ENCODE measurements at regions not wholly inside any gene's neighbourhood (a gene's known extent, or its start where the extent isn't known, plus 50 kb on each side); places are given as distances from the start of the nearest gene placed in this dataset.

DNA sequence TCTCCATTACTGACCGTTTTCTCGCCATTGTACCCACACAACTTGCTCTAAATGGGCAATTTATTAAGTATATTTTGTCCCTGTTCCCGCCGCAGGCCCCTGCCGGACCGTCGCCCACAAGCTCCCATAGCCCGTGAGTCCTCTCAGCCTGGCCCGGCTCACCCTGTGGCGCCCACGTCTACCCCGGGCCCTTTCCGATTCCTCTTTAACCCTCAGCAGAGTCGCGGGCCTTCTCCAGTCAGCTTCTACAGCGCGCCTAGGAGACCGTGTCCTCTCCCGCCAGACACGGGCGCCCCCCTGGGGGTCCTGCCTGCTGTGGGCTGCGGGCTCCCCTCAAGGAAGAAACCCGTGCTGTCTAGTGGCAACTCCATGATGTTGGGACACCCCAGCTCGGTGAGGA lies 57.8 kb upstream of the SPATA31E1 start:
- no peak for TF ChIP-seq CTCF (IDR thresholded peaks at IDR 0.05; ENCODE audit: unreplicated experiment)
- DNase-seq (ENCODE audit: unreplicated experiment): no peak
- Mint-ChIP-seq H3K36me3 (ENCODE audit: insufficient read depth, unreplicated experiment) (no peaks in the 10 kb centered on the region), H3K27ac (ENCODE audit: low read depth, unreplicated experiment) (no peak overlapping the region), H3K9me3 (ENCODE audit: unreplicated experiment) (no peaks in the 10 kb centered on the region), H3K4me1 (ENCODE audit: insufficient read depth, unreplicated experiment) (no peaks in the 10 kb centered on the region), H3K27me3 (ENCODE audit: insufficient read depth, unreplicated experiment) (no peaks in the 10 kb centered on the region), H3K4me3 (ENCODE audit: unreplicated experiment) (no peak overlapping the region)
- POLR2A ChIA-PET: no interaction called here
- CTCF ChIA-PET: no interaction called here
- intact Hi-C loops (cut with micrococcal nuclease): no loop called here
- BruUV-seq (replicated peaks): no TSS peak

- Mint-ChIP-seq H3K36me3 (ENCODE audit: insufficient read depth, unreplicated experiment) (no peaks in the 10 kb centered on the region), H3K4me3 (ENCODE audit: unreplicated experiment) (no peak overlapping the region), H3K9me3 (ENCODE audit: unreplicated experiment) (no peaks in the 10 kb centered on the region), H3K27me3 (ENCODE audit: insufficient read depth, unreplicated experiment) (no peaks in the 10 kb centered on the region), H3K4me1 (ENCODE audit: insufficient read depth, unreplicated experiment) (no peaks in the 10 kb centered on the region), H3K27ac (ENCODE audit: low read depth, unreplicated experiment) (no peak overlapping the region)
- no TSS peak for BruUV-seq (replicated peaks)
- DNase-seq (ENCODE audit: unreplicated experiment): no peak
- TF ChIP-seq CTCF (IDR thresholded peaks at IDR 0.05; ENCODE audit: unreplicated experiment): no peak
- ChIA-PET CTCF (interaction anchor here (0.6 to 1.3 kb wide), 3 partner anchors 11 to 86 kb away, joined by 3 to 4 read pairs (median 4); no protein-coding TSS in a partner anchor), POLR2A (interaction anchor here (0.7 kb wide), 2 partner anchors 362 to 419 kb away, joined by 3 to 5 read pairs; no protein-coding TSS in a partner anchor)
- intact Hi-C loops (cut with micrococcal nuclease): no loop called here
These were observed 56.3 kb upstream of the SPATA31E1 start for GRCh38 chr9:87826331-87826730.

DNA sequence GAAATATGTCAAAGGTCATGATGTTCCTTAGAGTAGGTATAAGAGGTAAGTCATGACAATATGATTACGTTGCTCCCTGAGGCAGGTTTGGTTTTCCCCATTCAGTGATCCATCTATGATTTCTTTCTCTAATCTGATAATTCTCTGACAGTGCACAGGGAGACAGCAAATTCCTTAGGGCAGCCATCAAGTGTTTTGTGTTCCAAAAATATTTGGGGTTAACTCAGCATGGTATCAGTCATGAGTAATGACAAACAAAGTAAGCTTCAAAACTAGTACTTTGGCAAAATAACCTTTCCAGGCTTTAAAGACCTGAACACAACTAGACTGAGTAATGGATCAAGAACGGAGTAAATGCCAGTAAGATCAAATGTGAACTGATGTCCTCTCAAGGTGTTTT lies 55.3 kb upstream of the SPATA31E1 start:
- Mint-ChIP-seq H3K27ac (ENCODE audit: low read depth, unreplicated experiment) (no peak overlapping the region), H3K4me3 (ENCODE audit: unreplicated experiment) (no peak overlapping the region), H3K4me1 (ENCODE audit: insufficient read depth, unreplicated experiment) (no peaks in the 10 kb centered on the region), H3K36me3 (ENCODE audit: insufficient read depth, unreplicated experiment) (no peaks in the 10 kb centered on the region), H3K27me3 (ENCODE audit: insufficient read depth, unreplicated experiment) (no peaks in the 10 kb centered on the region), H3K9me3 (ENCODE audit: unreplicated experiment) (no peaks in the 10 kb centered on the region)
- ChIA-PET POLR2A (interaction anchor here (0.7 kb wide), 1 partner anchor 363 kb away, joined by 3 read pairs; no protein-coding TSS in a partner anchor), CTCF (no interaction called here)
- no peak for DNase-seq (ENCODE audit: unreplicated experiment)
- intact Hi-C loops (cut with micrococcal nuclease): no loop called here
- no TSS peak for BruUV-seq (replicated peaks)
- TF ChIP-seq CTCF (IDR thresholded peaks at IDR 0.05; ENCODE audit: unreplicated experiment): no peak

DNA sequence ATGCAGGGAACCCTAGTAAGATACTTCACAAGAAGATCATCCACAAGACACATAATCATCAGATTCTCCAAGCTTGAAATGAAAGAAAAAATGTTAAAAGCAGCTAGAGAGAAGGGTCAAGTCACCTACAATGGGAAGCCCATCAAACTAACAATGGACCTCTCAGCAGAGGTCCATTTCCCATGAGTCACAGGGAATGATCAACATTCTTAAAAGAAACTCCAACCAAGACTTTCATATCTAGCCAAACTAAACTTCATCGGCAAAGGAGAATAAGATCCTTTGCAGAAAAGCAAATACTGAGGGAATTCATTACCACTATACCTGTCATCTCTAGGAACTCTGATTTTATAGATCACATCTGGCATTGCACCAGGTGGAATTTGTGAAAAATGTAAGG lies 52.9 kb upstream of the SPATA31E1 start:
- no TSS peak for BruUV-seq (replicated peaks)
- H3K27me3 Mint-ChIP-seq (ENCODE audit: insufficient read depth, unreplicated experiment): no peaks in the 10 kb centered on the region
- DNase-seq (ENCODE audit: unreplicated experiment): no peak
- no peak overlapping the region for H3K4me3 Mint-ChIP-seq (ENCODE audit: unreplicated experiment)
- intact Hi-C loops (cut with micrococcal nuclease): no loop called here
- no peaks in the 10 kb centered on the region for H3K9me3 Mint-ChIP-seq (ENCODE audit: unreplicated experiment)
- ChIA-PET POLR2A (no interaction called here), CTCF (interaction anchor here (1.2 kb wide), 1 partner anchor 145 kb away, joined by 3 read pairs; no protein-coding TSS in a partner anchor)
- no peaks in the 10 kb centered on the region for H3K36me3 Mint-ChIP-seq (ENCODE audit: insufficient read depth, unreplicated experiment)
- no peak for TF ChIP-seq CTCF (IDR thresholded peaks at IDR 0.05; ENCODE audit: unreplicated experiment)
- H3K4me1 Mint-ChIP-seq (ENCODE audit: insufficient read depth, unreplicated experiment): no peaks in the 10 kb centered on the region
- no peak overlapping the region for H3K27ac Mint-ChIP-seq (ENCODE audit: low read depth, unreplicated experiment)
